Activated CD4-positive, alpha-beta T cell treated with anti-CD3 and anti-CD28 coated beads for 1 hour (primary cell): ENCODE measurements at regions not wholly inside any gene's neighbourhood (a gene's known extent, or its start where the extent isn't known, plus 50 kb on each side); places are given as distances from the start of the nearest gene placed in this dataset.

Experiments used
- DNase-seq: peaks from one replicate; pipeline ENCODE4 v3.0.0-alpha.2; 2020

GRCh38 chr3:178396318-178396717 is 139.9 kb upstream of the KCNMB2 start:
- no peak for DNase-seq

- DNase-seq: no peak
These were observed 139.0 kb upstream of the KCNMB2 start for GRCh38 chr3:178397202-178397601.

- DNase-seq: no peak
These were observed 138.4 kb upstream of the KCNMB2 start for GRCh38 chr3:178397836-178398235.

- no peak for DNase-seq
These were observed 131.3 kb upstream of the KCNMB2 start for GRCh38 chr3:178404961-178405360.

- DNase-seq: no peak
These were observed 130.7 kb upstream of the KCNMB2 start for GRCh38 chr3:178405531-178405930.

GRCh38 chr3:178406206-178406605 is 130.0 kb upstream of the KCNMB2 start:
- no peak for DNase-seq

GRCh38 chr3:178415384-178415783 is 120.9 kb upstream of the KCNMB2 start:
- DNase-seq: no peak

GRCh38 chr3:178417736-178418135 is 118.5 kb upstream of the KCNMB2 start:
- DNase-seq: no peak

GRCh38 chr3:178419071-178419470 is 117.2 kb upstream of the KCNMB2 start:
- no peak for DNase-seq

GRCh38 chr3:178420033-178420432 is 116.2 kb upstream of the KCNMB2 start:
- DNase-seq: no peak

- no peak for DNase-seq
These were observed 115.2 kb upstream of the KCNMB2 start for GRCh38 chr3:178421069-178421468.

- no peak for DNase-seq
These were observed 113.8 kb upstream of the KCNMB2 start for GRCh38 chr3:178422406-178422805.

- no peak for DNase-seq
These were observed 108.2 kb upstream of the KCNMB2 start for GRCh38 chr3:178428037-178428436.

- no peak for DNase-seq
These were observed 101.9 kb upstream of the KCNMB2 start for GRCh38 chr3:178434206-178434805.

GRCh38 chr3:178435575-178435974 is 100.7 kb upstream of the KCNMB2 start:
- no peak for DNase-seq

GRCh38 chr3:178436773-178437172 is 99.5 kb upstream of the KCNMB2 start:
- DNase-seq: no peak

- DNase-seq: no peak
These were observed 99.0 kb upstream of the KCNMB2 start for GRCh38 chr3:178437236-178437635.

GRCh38 chr3:178439504-178439903 is 96.7 kb upstream of the KCNMB2 start:
- DNase-seq: no peak

GRCh38 chr3:178440043-178440442 is 96.2 kb upstream of the KCNMB2 start:
- DNase-seq: no peak

- DNase-seq: no peak
These were observed 92.6 kb upstream of the KCNMB2 start for GRCh38 chr3:178443634-178444033.

- no peak for DNase-seq
These were observed 91.1 kb upstream of the KCNMB2 start for GRCh38 chr3:178445139-178445538.

GRCh38 chr3:178446059-178446458 is 90.2 kb upstream of the KCNMB2 start:
- no peak for DNase-seq

GRCh38 chr3:178450476-178450875 is 85.8 kb upstream of the KCNMB2 start:
- no peak for DNase-seq

- DNase-seq: no peak
These were observed 84.4 kb upstream of the KCNMB2 start for GRCh38 chr3:178451799-178452198.

- DNase-seq: no peak
These were observed 81.5 kb upstream of the KCNMB2 start for GRCh38 chr3:178454726-178455125.

- DNase-seq: no peak
These were observed 81.0 kb upstream of the KCNMB2 start for GRCh38 chr3:178455226-178455625.
